Glomerular endothelial cell (primary cell): ENCODE measurements at regions not wholly inside any gene's neighbourhood (a gene's known extent, or its start where the extent isn't known, plus 50 kb on each side); places are given as distances from the start of the nearest gene placed in this dataset.

Source experiments
- DNase-seq: peaks from one replicate; pipeline ENCODE4 v3.0.0-alpha.2; 2011; ENCODE audit warnings: low read depth, low spot score; ENCODE audit errors: extremely low read depth

- no peak for DNase-seq
Observed at GRCh38 chr9:23153058-23153457, 673.0 kb downstream of the ELAVL2 start.

GRCh38 chr9:23160491-23160890, 665.5 kb downstream of the ELAVL2 start:
- no peak for DNase-seq

DNA sequence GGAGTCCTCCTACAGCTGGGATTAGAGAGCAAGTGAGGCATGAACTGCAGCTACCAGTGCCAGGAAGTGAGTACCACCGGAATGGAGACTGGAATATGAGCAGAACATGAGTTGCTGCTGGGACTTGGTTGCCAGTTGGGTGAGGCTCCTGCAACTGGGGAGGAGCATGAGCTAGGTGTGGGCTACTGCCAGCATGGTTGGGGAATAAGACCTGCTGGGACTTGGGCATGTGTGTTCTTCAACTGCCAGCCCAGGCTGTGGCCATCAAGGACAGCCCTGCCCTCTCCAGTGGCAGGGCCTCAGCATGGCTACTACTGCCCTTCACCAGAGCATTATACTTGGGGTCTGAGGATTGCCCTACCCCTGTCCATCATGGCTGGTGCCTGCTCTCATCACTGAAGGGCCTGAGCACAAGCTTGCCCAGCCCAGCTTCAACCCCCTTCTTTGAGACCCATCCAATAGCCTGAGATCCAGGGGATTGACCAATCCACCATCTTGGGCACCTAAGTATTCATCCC, 665.0 kb downstream of the ELAVL2 start:
- DNase-seq, result no peak

- DNase-seq, result no peak
Observed at GRCh38 chr9:23162789-23163188, 663.3 kb downstream of the ELAVL2 start.

DNA sequence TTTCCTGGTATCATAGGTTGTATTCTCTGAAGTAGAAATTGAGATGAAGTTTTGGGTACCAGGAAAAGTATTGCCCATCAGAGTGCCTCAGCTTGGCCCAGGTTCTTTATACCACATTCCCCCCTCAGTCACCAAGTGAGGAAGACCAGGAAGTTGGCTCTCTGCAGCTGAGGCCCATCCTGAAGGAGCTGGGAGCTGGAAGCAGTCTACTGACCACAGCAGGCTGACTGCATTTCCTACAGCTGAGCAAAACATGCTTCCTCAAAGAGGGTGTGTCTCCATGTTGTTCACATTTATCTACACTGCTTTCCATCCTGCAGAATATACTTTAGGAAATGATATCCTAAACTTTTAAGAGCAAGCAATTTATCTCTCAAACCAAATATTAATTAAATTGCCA, 654.6 kb downstream of the ELAVL2 start:
- no peak for DNase-seq

DNA sequence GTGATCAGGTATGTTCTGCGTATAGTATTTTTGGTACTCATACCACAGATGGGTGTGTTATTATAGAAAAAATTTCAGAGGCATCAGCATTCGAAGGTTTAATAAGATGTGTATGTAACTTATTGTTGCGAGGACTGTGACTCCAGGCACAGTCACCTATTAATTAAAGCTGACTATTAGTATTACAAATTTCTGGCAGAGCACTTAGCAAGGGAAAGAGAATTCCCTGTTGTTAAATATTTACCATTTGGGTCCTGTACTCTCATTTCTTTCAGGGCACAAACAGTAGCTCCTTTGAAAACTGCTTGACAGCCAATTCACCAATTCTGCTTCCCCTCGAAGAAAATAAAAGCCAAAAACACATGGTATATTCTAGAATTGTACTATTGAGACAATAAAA, 653.8 kb downstream of the ELAVL2 start:
- no peak for DNase-seq

DNA sequence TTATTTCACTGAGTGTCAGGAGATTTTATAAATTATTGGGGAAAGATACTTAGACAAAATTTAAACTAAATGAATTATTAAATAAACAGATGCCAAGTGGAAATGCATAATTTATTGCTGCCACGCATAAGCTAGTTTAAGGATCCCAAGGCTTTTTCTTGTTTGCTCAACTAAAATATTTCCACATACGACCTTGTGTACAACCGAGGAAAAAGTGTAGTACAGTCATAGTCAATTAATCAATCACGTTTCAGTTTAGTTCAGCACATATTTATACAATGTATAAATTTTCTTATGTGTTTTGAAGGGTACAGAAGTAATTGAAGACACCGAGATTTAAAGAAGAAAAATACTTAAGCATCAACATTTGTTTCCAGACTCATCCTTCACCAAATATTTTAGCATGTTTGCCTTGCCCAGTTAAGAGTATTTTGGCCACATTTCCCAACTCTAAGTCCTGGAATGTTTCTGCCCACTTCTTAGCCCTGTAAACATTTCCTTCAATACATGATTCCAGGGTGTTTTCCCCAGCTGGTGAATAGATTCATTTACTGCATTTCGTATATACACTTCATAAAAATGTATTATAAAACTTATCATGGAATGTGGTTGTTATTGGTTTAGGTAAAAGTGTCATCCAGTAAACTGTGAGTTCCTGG, 652.9 kb downstream of the ELAVL2 start:
- no peak for DNase-seq

DNA sequence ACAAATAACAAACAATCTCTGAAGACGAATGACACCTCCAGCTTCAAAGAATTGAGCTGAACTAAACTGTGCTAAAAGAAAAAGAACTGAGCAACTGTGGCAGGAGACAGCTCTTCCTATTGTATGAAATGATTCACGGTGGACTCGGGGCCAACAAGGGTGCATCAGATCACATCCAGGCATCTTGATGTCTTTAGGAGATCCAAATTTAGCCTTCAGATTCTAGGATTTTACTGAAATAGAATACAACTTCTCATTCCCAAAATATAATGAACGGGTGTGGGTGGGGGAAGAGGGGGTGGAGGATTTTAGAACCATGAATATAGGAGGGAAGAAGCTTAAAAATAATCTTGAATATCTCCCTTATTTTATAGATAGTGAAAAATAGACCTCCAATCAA, 631.8 kb downstream of the ELAVL2 start:
- no peak for DNase-seq

DNA sequence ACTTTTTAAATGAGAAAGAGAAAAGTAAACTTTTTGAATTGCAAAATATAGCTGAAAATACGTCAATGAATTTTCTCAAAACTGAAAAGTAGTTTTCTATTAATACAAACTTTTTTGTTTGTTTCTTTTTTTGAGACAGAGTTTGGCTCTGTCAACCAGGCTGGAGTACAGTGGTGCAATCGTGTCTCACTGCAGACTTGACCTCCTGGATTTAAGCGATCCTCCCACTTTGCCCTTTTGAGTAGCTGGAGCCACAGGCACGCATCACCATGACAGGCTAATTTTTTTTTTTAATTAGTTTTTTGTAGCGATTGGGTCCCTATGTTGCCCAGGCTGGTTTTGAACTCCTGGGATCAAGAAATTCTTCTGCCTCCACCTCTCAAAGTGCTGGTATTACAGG, 610.4 kb downstream of the ELAVL2 start:
- DNase-seq, result no peak

- DNase-seq, result no peak
Observed at GRCh38 chr9:23219471-23219870, 606.6 kb downstream of the ELAVL2 start.

GRCh38 chr9:23220171-23220570, 605.9 kb downstream of the ELAVL2 start:
- DNase-seq, result no peak

- no peak for DNase-seq
Observed at GRCh38 chr9:23220957-23221356, 605.1 kb downstream of the ELAVL2 start.

- DNase-seq, result no peak
Observed at GRCh38 chr9:23229890-23230317, 596.1 kb downstream of the ELAVL2 start.

DNA sequence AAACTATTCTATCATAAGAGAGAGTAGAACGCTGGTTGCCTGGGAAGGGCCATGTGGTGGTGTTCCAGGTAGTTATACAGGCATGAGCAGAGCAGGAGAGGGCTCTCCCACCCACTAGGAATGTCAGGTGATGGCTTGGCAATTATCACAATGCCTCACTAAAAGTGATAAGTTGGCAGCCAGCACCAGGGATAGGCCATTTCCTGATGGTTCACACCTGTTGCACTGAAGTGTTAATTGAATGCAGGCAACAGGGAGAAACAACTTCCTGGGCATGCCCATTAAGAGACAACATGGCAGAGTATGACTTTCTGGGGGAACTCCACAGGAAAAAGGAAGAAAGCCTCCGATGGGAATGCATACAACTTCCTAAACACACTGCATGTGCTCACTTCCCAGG, 593.2 kb downstream of the ELAVL2 start:
- DNase-seq, result no peak

DNA sequence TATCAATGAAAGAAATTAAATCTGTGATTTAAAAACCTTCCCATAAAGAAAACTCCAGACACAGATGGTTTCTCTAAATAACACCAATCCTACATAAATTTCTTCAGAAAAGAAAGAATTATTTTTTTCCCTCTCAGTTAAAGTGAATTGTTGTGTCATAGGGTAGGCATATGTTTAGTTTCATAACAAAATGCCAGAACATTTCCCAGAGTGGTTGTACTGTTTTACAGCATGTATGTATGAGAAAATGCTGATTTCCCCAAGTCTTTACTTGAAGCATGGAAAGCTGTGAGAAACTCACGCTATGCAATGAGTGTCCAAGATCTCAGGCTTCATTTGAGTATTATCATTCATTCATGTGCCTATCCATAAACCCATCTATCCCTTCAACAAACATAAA, 582.5 kb downstream of the ELAVL2 start:
- DNase-seq, result no peak

DNA sequence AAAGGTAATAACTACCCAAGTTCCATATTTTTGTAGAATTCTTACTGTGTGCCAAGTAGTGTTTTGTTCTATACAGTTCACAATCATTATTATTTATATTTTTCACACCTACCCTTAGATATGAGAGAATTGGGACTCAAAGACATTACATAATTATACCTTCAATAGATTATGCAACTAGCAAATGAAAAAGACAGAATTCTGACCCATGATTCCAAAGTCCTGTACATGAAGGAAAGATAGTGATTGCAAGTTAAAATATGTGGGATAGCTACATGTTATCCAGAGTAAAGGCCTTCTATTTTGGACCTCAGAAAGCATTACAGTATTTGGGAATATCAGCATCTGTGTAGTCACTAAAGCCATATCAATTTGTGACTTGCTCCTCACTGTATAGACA, 581.0 kb downstream of the ELAVL2 start:
- DNase-seq, result no peak

GRCh38 chr9:23254404-23255184, 571.4 kb downstream of the ELAVL2 start:
- DNase-seq, result no peak

DNA sequence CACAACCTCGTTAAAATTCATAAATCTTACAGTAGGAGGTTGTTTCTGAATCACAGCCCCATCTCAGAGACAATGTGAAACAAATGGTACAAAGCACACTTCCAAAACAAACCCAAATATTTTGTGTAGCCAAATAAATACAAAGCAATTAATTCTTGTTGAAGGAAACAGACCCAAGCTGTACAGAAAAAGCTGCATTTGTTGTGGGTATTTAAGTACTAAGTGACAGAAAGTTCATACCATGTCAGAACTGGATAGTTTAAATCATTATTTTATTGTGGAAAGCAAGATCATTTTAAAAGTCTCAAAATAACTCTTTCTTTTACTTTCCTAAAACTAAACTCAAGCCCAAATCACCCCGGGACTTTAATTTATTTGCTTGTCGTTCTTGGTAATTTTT, 570.7 kb downstream of the ELAVL2 start:
- no peak for DNase-seq

DNA sequence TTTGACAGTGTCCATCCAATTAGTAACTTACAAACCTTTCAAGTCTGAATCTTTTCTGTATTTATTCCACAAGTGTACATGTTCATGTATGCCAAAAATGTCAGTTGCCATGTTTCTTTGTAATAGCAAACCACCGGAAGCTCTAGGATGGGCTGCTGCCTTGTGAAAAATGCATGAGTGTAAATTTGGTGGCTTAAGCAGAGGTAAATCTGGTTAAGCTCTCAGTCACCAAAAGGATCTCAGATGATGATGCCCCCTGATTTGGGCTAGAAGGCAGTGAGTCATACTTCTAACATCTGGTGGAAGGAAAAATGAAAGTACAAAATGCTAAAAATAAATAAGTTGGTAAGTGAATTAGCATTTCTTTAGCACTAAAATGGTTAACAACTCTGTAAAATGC, 567.5 kb downstream of the ELAVL2 start:
- no peak for DNase-seq

GRCh38 chr9:23278561-23278960, 547.5 kb downstream of the ELAVL2 start:
- DNase-seq, result no peak

GRCh38 chr9:23287390-23287789, 538.6 kb downstream of the ELAVL2 start:
- DNase-seq, result no peak

GRCh38 chr9:23288545-23288944, 537.5 kb downstream of the ELAVL2 start:
- no peak for DNase-seq
